ENCODE measurements at regions not wholly inside any gene's neighbourhood (a gene's known extent, or its start where the extent isn't known, plus 50 kb on each side); places are given as distances from the start of the nearest gene placed in this dataset.

GRCh38 chr2:219944866-219945265, 317.4 kb downstream of the SLC4A3 start:
- DNase-seq (ENCODE audit: extremely low read depth, low read depth): no peak
- TF ChIP-seq, protein P1, sequence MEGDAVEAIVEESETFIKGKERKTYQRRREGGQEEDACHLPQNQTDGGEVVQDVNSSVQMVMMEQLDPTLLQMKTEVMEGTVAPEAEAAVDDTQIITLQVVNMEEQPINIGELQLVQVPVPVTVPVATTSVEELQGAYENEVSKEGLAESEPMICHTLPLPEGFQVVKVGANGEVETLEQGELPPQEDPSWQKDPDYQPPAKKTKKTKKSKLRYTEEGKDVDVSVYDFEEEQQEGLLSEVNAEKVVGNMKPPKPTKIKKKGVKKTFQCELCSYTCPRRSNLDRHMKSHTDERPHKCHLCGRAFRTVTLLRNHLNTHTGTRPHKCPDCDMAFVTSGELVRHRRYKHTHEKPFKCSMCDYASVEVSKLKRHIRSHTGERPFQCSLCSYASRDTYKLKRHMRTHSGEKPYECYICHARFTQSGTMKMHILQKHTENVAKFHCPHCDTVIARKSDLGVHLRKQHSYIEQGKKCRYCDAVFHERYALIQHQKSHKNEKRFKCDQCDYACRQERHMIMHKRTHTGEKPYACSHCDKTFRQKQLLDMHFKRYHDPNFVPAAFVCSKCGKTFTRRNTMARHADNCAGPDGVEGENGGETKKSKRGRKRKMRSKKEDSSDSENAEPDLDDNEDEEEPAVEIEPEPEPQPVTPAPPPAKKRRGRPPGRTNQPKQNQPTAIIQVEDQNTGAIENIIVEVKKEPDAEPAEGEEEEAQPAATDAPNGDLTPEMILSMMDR (IDR thresholded peaks at IDR 0.05; ENCODE audit: low read depth, low read length, missing control alignments): no peak
- H3K4me3 ChIP-seq (replicated peaks; ENCODE audit: low read depth, low read length): no peak overlapping the region

GRCh38 chr2:219946021-219946420, 318.6 kb downstream of the SLC4A3 start:
- DNase-seq (ENCODE audit: extremely low read depth, low read depth): no peak
- TF ChIP-seq, protein P1 (IDR thresholded peaks at IDR 0.05; ENCODE audit: low read depth, low read length, missing control alignments): no peak

GRCh38 chr2:219946529-219946928, 319.1 kb downstream of the SLC4A3 start:
- no peak overlapping the region for H3K4me3 ChIP-seq (replicated peaks; ENCODE audit: low read depth, low read length)
- DNase-seq (ENCODE audit: extremely low read depth, low read depth): no peak
- TF ChIP-seq, protein P1 (IDR thresholded peaks at IDR 0.05; ENCODE audit: low read depth, low read length, missing control alignments): peak; percentile 7

More at GRCh38 chr2:219946021-219946420, 318.6 kb downstream of the SLC4A3 start:
- H3K4me3 ChIP-seq (replicated peaks; ENCODE audit: low read depth, low read length): no peak overlapping the region

DNA sequence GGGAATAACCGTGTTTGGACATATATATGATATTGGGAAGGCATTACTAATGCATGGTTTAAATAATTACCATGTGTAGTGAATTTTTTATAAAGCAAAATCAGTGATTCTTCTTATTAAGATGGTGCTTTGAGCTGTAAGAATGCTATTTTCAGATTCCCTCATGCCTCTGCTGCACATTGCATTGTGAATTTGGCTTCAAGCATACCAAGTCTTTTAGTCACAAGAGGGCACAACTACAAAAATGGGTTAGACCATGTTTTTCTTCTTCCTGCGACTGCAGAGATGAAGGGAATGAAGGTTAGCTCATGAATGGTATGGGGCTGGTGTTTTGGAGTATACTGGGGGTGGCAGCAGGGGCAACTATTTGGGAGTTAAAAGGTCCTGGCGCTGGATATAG, 320.1 kb downstream of the SLC4A3 start:
- no peak for DNase-seq (ENCODE audit: extremely low read depth, low read depth)
- H3K4me3 ChIP-seq (replicated peaks; ENCODE audit: low read depth, low read length): no peak overlapping the region
- TF ChIP-seq, protein P1 (IDR thresholded peaks at IDR 0.05; ENCODE audit: low read depth, low read length, missing control alignments): no peak

- H3K4me3 ChIP-seq (replicated peaks; ENCODE audit: low read depth, low read length): no peak overlapping the region
- no peak for DNase-seq (ENCODE audit: extremely low read depth, low read depth)
- TF ChIP-seq, protein P1 (IDR thresholded peaks at IDR 0.05; ENCODE audit: low read depth, low read length, missing control alignments): no peak
These were observed 321.6 kb downstream of the SLC4A3 start for GRCh38 chr2:219949053-219949452.

DNA sequence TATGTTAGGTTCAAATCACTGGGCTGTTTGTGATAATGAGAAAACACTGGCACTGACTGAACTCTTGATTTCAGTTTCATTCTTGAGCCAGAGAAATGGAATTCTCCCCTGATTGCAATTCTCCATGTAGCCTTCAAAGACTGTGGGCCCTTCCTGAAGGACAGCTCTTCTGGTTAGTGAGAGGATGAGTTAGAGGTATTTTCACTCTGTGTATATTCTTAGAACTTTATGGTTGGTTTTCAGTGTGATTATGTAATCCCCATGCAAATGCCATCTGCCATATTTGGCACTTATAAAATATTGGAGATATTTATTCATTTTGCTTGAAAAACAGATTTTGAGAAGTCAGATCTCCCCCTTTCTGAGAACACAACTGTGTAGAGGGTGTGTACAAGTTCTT, 323.7 kb downstream of the SLC4A3 start:
- TF ChIP-seq, protein P1 (IDR thresholded peaks at IDR 0.05; ENCODE audit: low read depth, low read length, missing control alignments): no peak

DNA sequence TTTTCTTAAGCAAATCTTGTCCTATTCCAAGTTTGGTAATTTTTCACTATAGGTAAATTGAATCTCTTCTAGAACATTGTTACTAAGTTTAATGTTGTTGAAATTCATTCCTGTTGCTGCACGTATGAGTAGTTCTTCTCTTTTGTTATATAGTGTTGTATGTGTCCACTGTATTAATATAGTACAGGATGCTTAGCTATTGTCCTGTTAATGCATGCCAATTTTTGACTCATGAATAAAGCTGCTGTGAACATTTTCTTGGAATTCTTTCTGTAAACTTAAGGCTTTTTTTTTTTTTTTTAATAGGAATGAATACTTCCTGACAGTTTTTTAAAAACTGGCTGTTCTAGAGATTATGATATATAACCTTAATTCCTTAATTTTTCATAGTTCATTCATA, 326.9 kb downstream of the SLC4A3 start:
- TF ChIP-seq, protein P1 (IDR thresholded peaks at IDR 0.05; ENCODE audit: low read depth, low read length, missing control alignments): no peak

More for the DNA sequence above, 323.7 kb downstream of the SLC4A3 start:
- no peak for DNase-seq (ENCODE audit: extremely low read depth, low read depth)
- no peak overlapping the region for H3K4me3 ChIP-seq (replicated peaks; ENCODE audit: low read depth, low read length)

More for the DNA sequence above, 326.9 kb downstream of the SLC4A3 start:
- DNase-seq (ENCODE audit: extremely low read depth, low read depth): no peak
- no peak overlapping the region for H3K4me3 ChIP-seq (replicated peaks; ENCODE audit: low read depth, low read length)

All from HFF-Myc (cell line).